MM.1S (cell line): ENCODE measurements at regions not wholly inside any gene's neighbourhood (a gene's known extent, or its start where the extent isn't known, plus 50 kb on each side); places are given as distances from the start of the nearest gene placed in this dataset.

Experiments
- EZH2 ChIP-seq: fragments of 300-600 bp; sonication (generic); optimal IDR thresholded peaks from 2 replicates; pipeline ENCODE3; 2017; ENCODE audit warnings: low read depth, mild to moderate bottlenecking, antibody characterized with exemption, low read length, mixed read lengths
- EZH2phosphoT487 ChIP-seq: fragments of 300-600 bp; sonication (generic); IDR thresholded peaks from 2 replicates; pipeline ENCODE4 v1.6.1; 2018; ENCODE audit warnings: antibody characterized with exemption, low read length
- TF ChIP-seq, protein P1 (sequence below): fragments of 300-600 bp; sonication (generic); IDR thresholded peaks from 2 replicates; pipeline ENCODE4 v1.5.1; 2016; ENCODE audit warnings: antibody characterized with exemption, low read length, mixed read lengths

DNA sequence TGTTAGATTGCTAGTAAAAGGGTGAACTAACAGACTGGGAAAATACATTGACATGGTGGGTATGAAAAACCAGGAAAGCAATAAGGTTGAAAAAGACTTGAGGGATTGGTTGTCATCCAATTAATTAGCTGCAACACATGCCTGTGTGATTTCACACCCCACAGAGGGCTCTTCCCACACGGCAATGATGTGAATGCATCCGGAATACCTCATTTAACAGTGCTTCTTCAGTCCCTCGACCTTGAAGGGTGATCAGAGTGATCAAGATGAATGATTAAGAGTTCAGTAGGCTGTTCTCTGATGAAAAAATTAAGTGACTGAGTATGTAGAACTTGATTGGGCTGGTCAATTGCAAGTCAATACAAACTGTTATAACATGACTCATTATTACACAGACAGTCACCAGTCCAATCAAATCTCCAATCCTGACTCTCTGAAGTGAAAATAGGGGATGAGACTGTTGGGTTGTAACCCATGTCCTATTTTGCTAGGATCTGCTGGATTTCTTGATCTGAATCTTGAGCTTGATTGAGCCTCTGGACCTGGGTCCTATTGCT is 924.9 kb upstream of the FAM98A start:
- TF ChIP-seq EZH2 (no peak), EZH2phosphoT487 (no peak)
- TF ChIP-seq, protein P1, sequence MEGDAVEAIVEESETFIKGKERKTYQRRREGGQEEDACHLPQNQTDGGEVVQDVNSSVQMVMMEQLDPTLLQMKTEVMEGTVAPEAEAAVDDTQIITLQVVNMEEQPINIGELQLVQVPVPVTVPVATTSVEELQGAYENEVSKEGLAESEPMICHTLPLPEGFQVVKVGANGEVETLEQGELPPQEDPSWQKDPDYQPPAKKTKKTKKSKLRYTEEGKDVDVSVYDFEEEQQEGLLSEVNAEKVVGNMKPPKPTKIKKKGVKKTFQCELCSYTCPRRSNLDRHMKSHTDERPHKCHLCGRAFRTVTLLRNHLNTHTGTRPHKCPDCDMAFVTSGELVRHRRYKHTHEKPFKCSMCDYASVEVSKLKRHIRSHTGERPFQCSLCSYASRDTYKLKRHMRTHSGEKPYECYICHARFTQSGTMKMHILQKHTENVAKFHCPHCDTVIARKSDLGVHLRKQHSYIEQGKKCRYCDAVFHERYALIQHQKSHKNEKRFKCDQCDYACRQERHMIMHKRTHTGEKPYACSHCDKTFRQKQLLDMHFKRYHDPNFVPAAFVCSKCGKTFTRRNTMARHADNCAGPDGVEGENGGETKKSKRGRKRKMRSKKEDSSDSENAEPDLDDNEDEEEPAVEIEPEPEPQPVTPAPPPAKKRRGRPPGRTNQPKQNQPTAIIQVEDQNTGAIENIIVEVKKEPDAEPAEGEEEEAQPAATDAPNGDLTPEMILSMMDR: no peak
